Astrocyte of the hippocampus (primary cell): ENCODE measurements at regions not wholly inside any gene's neighbourhood (a gene's known extent, or its start where the extent isn't known, plus 50 kb on each side); places are given as distances from the start of the nearest gene placed in this dataset.
"Not testable (repeated sequence)": the region's sequence is repeated elsewhere in the genome, so short reads cannot be mapped to it uniquely, and the experiment has no call there.

ENCODE experiments used
- DNase-seq: peaks from one replicate; pipeline ENCODE4 v3.0.0; 2011; ENCODE audit warnings: low read depth, low spot score

- DNase-seq: no peak
These were observed 244.3 kb downstream of the OLFM4 start for GRCh38 chr13:53272873-53273272.

DNA sequence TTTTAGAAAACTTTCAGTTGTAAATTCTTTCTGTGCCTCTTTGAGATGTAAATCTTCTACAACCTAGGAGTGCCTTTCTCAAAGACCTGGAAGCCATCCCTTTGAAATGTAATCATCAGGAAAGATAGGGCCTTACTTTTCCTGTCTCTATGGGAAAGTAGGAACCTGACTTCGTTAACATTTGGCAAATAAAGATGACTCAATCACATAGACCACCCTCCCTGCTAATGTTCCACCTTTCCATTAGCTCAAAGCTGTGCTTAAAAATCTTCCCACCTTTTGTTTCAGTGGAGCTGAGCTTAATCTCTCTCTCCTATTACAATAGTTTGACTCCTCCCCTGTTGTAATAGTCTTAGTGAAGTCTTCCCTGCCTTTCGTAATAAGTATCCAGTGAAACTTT, 247.7 kb downstream of the OLFM4 start:
- no peak for DNase-seq

DNA sequence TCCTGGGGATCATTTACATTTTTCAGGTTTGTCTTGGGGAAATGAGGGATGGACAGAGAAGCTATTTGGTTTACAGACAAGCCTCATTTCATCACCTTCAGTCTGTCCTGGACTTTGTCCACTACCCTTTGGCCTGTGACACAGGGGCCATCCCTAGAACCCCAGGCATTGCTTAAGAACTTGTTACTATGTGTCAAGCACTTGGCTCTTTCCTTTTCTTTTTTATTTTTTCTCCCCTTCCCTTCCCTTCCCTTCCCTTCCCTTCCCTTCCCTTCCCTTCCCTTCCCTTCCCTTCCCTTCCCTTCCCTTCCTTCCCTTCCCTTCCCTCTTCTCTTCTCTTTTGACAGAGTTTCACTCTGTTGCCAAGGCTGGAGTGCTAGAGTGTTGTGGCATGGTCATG, 253.1 kb downstream of the OLFM4 start:
- DNase-seq: no peak

GRCh38 chr13:53285896-53286430, 257.4 kb downstream of the OLFM4 start:
- DNase-seq: no peak

DNA sequence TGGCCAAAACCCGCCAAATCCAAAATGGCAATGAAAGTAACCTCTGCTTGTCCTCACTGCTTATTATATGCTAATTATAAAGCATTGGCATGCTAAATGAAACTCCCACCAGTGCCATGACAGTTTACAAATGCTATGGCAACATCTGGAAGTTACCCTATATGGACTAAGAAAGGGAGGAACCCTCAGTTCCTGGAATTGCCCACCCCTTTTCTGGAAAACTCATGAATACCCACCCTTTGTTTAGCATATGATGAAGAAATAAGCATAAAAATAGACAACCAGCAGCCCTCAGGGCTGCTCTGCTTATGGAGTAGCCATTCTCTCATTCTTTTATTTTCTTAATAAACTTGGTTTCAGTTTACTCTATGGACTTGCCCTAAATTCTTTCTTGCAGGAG, 269.8 kb downstream of the OLFM4 start:
- no peak for DNase-seq

GRCh38 chr13:53301449-53301848, 272.8 kb downstream of the OLFM4 start:
- no peak for DNase-seq

GRCh38 chr13:53305419-53305818, 276.8 kb downstream of the OLFM4 start:
- not testable (repeated sequence) for DNase-seq

GRCh38 chr13:53310786-53311185, 282.2 kb downstream of the OLFM4 start:
- no peak for DNase-seq

DNA sequence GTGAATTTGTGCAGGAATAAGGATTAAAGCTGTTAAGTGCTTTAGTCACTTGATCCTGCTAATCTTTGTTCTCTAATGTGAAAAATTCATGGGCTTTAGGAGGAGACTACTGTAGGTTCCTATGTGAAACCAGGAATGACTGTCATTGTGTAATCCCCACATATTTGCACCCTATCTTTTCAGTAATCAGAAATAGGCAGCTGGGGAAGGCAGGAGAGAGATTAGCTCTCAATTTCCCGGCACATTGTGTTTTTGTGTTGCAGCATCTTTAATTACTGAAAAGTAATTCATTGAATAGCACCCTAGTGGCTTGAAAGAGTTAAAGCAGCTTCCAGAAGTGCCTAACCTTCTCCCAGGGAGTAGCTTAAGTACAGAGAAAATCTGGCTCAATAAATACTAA, 282.9 kb downstream of the OLFM4 start:
- no peak for DNase-seq

- DNase-seq: no peak
These were observed 292.7 kb downstream of the OLFM4 start for GRCh38 chr13:53321296-53321801.

DNA sequence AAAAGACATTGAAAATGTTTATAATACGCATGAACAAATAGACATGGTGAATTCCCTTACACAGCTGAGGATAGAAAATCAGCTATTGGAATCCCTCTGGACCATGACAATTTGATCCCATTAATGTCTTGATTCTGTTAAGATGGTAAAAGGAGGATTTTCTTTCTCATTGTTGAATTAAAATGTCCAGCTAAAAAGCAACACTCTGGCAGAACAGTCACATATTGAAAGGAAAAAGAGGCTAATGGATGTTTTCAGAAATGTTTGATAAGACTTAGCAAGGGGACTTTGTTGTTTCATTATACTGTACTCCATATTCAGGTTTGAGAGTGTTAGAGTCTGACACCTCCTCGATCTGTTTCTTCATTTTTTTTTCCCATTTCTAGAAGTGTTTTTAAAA, 296.0 kb downstream of the OLFM4 start:
- no peak for DNase-seq

DNA sequence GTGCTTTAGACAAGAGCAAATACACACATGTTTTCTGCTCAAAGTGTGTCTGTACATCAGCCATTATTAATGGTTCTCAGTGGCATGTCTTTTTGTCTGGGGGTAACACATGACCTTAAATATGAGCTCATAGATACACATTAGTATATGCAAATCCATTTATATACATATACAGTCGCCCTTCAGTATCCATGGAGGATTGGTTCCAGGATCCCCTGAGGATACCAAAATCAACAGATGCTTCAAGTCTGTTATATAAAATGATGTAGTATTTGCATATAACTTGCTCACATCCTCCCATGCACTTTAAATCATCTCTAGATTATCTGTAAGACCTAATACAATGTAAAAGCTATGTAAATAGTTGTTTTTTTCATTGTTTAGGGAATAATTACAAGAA, 298.1 kb downstream of the OLFM4 start:
- no peak for DNase-seq

DNA sequence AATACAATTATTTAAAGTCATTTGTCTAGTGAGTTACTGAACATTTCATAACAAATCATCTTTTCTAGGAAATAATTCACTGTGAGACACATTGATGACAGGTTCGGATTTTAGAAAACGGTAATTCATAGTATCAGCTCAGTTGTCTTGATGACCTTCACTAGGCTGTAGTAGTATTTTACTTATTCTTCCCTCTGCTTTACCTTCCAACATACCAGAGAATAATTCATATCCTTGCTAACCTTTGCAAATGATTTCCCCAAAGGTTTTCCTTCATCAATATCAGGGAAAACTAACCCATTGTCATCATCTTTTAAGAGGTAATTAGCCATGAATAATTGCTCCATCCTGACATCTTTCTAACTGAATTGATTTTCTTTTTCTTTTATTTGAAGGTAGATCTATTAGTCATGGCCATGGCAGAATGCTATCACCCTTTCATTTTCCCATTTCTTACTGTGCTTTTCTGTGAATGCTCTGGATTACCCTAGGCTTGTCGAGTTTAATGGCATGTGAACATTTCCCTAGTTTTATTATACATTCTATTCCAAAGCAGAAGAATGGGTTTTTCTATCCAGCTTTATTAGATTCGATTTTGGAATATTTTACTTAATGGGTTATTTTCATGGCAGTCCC, 299.2 kb downstream of the OLFM4 start:
- DNase-seq: no peak

DNA sequence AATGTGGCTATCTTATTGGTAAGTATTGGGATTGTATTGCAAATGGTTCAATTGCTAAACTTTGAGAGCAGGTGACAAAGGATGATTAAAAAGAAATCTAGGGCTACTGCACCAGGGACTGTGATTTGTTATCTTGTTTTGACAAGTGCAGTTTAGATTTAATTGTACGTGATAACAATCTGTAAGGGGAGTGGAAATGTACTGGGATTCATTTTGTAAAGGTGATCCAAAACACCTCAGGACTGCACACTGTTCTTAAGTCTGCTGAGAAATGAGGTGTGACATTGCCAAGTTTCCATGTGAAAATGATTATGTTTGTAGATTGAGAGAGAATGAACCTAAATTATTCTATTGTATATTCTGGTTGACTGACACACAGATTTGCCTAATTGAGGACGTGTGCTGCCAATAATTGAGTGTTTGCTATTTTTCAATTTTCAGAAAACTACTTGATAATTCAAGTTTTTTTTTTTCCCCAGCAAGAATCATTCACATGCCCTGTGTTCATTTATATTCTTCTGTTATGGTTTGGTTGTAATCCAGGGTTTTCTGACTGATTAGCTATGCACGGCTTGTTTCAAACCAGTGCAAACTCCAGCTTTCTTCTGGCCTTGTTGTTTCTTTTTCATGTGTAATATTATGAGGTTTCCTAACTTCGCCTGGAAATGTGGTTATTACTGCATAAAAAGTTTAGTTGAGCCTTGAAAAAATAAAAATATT, 308.0 kb downstream of the OLFM4 start:
- no peak for DNase-seq

DNA sequence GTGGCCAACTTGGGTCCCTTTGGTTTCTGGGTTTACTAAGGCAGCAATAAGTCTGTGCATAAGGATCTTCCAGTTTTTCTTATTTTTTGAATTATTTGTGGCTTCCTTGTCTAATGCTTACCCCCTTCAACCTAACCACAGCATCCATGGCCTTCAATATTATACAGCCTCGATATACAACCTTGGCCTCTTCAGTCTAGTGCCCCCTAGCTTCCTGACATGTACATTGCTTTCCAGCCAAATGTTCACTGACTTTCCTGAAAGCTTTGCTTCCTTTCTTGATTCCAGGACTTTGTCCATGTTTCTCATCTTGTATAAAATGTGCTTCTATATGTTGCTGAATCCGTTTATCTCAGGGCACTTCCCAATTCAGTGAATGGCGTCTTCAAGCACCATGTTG, 310.1 kb downstream of the OLFM4 start:
- no peak for DNase-seq

DNA sequence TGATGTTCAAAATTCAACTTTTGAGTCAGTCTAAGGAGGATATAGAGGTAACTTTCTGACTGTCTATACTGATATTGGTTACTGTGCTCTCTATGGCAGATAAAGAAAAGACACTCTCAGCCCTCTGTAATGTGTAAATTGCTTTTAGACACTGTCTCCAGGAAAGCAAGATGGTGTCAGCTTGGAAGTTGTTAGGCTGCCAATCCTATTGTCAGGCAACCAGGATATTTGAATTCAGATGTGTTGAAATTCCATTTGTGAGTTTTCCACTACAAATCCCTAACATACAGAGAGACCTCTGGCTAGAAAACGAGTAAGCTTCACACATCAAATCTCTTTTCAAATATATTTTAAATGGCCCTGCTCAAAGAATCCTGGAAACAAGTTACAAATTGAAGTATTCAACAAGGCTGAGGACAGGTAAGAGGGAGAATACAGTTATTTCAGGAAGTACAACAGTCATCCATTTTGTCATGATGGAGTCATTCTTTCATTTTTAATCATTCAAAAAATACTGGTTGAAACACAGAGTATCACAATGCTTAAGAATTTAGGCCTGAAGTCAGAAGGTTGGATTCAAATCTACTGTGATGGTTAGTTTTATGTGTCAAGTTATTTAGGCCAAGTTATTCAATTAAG, 312.0 kb downstream of the OLFM4 start:
- DNase-seq: no peak

GRCh38 chr13:53341144-53341510, 312.5 kb downstream of the OLFM4 start:
- no peak for DNase-seq

DNA sequence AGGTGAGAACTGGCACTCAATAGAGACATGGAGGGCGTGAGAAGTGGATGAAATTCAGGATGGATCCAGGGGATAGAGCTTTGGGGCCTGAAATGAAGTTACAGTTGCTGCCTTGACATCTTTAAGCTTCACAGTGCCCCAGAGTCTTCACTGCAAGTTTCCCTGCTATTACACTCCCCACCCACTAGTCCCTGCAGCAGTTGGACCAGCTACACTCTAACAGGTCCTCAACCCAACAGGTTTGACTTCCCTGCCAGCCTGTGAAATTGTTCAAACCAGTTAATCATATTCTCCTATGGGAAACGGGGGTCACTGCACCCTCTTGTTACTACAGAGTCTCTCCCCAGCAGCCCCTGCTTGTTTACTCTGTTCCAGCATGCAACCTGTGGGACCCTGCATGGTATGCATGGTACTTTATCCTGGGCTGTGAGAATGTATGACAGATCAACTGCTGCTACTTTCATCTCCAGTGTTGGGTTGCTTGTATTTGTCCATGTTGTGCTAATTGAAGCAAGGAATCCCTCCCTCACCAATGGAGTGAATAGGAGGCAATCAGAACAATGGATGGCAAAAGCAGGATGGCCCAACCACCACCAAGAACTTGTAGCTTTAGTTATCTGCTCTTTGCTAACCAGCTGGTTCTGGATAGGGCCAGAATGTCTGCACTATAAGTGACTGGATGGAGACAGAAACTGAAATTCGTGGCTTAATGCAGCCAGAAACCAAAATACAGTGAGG, 314.2 kb downstream of the OLFM4 start:
- no peak for DNase-seq

DNA sequence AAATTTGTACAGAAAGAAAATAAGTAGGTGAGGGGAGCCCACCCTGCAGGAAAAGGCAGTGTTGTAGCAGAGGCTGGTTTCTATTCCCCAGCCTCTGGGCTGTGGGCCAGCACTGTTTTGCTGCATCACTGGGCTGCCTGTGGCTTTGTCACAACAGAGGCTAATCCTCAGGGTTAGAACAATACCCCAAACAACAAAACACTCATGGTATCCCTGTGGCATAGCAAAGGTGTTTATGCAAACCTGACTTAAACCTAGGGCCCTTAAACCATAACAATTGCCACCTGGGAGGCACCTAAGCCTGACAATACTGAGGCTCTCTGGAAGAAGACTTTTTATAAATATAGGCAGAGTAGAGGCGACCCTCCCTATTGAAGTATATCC, 314.7 kb downstream of the OLFM4 start:
- peak; percentile 20 for DNase-seq

DNA sequence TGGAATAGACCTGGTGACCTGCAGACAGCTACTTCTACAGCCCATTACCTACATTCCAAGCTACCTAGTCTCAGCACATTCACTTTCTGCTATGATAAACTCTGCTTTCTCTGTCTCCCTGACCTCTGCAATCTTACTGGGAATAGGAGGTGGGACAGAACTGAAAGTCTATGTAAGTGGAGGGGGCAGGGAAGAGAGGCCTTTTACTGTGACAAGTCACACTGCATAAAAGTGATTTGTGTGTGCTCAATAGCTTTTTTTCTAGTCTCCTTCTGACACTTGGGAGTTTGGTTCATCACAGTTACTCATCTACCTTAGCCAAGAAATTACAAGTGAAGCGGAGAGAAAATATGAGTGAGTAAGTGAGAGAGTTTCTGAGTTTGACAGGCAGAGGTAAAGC, 322.4 kb downstream of the OLFM4 start:
- no peak for DNase-seq

GRCh38 chr13:53357582-53357981, 329.0 kb downstream of the OLFM4 start:
- DNase-seq: no peak

GRCh38 chr13:53368948-53369347, 340.3 kb downstream of the OLFM4 start:
- DNase-seq: no peak
